Activated CD4-positive, CD25-positive, alpha-beta regulatory T cell treated with anti-CD3 and anti-CD28 coated beads, Interleukin-2, amount 50 U/mL, for 24 hours (primary cell): ENCODE measurements at regions not wholly inside any gene's neighbourhood (a gene's known extent, or its start where the extent isn't known, plus 50 kb on each side); places are given as distances from the start of the nearest gene placed in this dataset.

ENCODE experiments used
- ATAC-seq, 2 donors: fragments of 150-1000 bp; cut with Tn5 transposase; one replicate each; pipeline ENCODE4 v1.10.0; 2021; ENCODE audit warnings: mild to moderate bottlenecking in 1 of 2, moderate library complexity in 1 of 2

DNA sequence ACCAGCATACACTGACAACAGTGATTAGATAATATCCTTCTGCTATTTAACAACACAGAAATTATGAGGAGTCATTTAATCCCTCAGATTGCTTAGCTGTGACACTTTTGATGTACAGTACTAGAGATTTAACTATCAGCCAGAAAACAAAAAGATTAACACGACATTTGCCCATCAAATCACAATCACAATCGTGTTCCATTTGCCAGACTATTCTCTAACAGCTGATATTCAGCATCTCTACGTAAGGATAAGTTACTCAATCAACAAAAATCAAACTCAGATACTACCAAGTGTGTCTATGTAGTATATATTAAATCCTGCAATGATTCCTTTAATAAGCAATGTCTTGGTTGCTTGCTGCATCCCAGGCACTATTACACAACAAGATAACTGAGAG is 558.7 kb upstream of the USP15 start:
- ATAC-seq = no peak

DNA sequence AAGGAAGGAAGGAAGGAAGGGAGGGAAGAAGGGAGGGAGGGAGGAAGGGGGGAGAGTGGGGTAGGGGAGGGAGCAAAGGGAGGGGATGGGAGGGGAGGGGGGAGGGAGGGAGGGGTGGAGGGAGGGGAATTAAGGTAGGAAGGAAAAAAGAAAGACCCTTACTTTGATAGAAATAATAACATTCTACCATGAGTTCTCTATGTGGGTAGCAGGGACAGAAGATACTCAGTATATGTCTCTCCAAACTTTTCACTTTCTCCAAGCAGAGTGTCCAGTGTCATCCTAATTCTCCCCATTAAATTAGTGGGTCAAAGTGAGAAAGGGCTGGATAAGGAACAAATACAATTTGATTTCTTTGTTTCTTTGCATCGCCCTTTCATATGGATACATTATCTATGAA is 553.4 kb upstream of the USP15 start:
- ATAC-seq = no peak

- ATAC-seq = no peak
These were observed 547.1 kb upstream of the USP15 start for GRCh38 chr12:61713121-61713520.

DNA sequence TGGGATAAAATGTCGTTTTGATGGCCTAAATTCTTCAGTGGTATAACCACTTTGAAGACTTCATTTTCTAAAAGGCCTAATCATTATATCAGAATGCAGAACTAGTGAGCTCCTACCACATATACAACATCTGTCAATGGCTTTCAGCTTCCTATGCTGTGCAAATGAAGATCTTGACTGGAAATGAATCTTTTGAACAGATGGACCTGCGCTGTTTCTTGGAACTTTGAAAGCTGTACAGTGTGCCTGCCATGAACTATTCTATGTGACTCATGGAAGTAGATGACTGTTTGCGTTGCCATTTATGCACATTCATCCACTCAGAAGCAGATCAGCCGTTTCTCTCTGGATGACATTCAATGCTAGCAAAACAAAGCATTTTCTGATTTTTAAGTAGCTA is 542.2 kb upstream of the USP15 start:
- no peak for ATAC-seq

DNA sequence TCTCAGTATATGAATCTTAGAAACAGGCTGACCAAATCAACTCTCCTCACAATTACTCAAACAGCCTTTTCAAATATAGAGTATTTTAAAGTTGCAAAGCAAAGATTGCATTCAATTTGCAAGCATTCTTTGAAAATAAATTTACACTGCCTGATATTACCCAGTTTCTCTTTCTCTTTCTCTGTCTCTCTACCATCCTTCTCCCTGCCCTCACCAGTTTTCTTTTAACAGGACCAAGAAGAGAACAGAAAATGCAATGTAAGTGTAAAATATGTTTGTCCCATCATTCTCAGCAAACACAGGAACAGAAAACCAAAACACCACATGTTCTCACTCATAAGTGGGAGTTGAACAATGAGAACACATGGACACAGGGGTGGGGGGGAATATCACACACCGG is 520.3 kb upstream of the USP15 start:
- ATAC-seq = no peak

- ATAC-seq = no peak
These were observed 509.6 kb upstream of the USP15 start for GRCh38 chr12:61750604-61751003.

- no peak for ATAC-seq
These were observed 506.0 kb upstream of the USP15 start for GRCh38 chr12:61754214-61754613.

DNA sequence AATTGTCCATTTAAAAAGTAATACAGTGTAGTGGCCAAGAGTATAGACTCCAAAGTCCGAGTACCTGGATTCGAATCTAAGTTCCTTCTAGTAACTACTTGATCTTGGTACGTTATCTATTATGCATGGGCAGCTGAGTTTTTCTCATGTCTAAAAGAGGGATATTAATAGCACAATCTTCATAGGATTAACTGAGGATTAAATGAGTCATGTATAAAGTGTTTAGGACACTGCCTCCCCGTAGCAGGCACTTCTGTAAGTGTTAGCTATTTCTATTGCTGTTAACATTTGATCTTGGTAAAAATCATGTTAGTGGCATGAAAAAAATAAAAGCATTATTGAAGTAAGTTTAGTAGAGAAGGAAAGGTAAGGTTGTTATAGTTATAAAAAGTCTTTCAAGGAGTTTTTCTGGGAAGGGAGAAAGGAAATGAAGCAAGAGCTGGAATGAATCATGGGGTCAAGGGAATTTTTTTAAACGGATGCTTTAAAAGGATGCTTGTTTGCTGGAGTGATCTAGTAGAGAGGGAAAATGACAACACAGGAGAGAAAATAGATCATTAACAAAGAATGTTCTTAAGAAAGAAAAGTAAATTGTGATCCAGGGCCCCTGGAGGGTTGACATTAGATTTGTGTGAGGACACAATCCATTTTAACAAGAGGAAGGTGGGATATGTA is 502.2 kb upstream of the USP15 start:
- ATAC-seq = no peak

DNA sequence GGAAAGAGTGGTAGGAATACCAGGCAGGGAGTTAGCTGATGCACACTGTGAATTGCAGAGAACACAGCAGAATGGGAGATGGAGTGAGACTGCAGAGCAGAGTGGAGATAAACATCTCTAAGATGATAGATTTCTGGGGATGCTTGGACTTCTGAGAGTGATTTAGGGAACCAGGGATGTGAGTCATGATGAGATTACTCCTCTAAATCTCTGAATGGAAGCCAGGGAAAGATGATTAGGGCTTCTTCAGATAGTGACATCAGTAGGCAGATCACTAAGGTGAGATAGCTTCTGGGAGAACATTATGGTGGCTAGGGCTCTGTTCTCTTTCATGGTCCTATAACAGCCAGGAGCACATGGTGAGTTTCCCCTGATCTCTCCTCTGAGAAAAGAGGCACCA is 501.5 kb upstream of the USP15 start:
- ATAC-seq = no peak

GRCh38 chr12:61765926-61766325 is 494.3 kb upstream of the USP15 start:
- ATAC-seq = no peak

- ATAC-seq = no peak
These were observed 479.8 kb upstream of the USP15 start for GRCh38 chr12:61780435-61780834.

DNA sequence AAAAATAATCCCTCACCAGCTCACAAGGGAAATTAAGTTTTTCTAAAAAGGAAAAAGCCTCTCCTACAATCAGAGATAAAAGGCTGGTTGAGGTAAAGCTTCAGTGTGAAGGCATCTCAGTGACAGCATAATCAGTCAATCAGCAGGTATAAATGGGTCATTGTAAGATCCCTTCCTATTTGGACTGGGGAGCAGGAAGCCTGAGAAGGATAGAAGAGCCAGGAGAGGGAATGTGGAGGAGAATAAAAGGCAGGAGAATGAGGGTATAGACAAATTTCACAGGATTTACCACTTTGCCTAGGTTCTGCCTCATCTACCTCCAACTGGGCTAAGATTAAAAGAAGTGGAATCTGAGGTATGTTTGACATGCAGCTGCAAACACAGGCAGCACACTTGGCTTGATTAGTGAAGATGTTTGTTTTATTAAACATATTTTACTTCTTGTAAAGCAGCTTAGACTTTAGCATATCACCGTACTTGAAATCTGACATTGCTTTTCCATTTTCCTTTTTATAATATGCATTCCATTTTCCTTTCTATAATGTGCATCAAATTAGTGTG is 479.1 kb upstream of the USP15 start:
- no peak for ATAC-seq

DNA sequence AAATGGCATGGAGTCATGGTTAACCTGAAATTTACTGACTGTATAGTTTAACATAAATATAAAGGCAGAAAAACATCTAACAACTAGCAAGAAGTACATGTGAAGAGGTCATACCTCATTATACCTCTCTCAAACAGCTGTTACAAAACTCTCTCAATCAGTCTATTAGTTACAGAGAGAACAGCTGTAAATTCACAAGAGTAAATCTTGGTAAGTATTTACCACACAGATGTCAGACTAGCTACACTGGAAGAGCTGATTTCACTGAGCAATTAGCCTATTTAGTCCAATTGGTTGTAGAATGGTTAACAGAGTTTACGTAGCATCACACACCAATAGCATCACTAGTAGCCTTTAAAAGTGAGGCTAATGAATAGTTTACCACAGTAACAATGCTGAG is 463.4 kb upstream of the USP15 start:
- ATAC-seq = no peak

GRCh38 chr12:61797266-61797665 is 462.9 kb upstream of the USP15 start:
- ATAC-seq = no peak

- no peak for ATAC-seq
These were observed 461.4 kb upstream of the USP15 start for GRCh38 chr12:61798778-61799177.

GRCh38 chr12:61804301-61804700 is 455.9 kb upstream of the USP15 start:
- no peak for ATAC-seq

- no peak for ATAC-seq
These were observed 451.3 kb upstream of the USP15 start for GRCh38 chr12:61808856-61809255.

GRCh38 chr12:61810486-61810885 is 449.7 kb upstream of the USP15 start:
- ATAC-seq = no peak

DNA sequence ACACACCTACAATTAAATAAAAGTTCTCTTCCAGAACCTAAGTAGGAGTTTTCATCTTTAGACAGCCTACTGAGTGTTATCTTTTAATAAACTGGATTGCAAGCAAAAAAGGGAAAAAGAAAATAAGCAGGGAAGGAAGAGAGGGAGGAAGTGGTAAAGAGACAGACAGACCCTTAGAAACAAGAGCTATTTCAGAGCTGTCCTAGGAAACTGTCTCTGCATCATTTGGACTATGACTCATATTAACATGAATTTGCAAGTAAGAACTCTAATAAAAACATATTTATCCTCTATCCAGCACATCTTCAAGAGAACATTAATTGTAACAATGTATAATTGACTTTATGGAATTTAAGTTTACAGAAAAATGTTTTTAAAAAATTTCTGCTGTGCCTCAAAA is 438.8 kb upstream of the USP15 start:
- no peak for ATAC-seq

DNA sequence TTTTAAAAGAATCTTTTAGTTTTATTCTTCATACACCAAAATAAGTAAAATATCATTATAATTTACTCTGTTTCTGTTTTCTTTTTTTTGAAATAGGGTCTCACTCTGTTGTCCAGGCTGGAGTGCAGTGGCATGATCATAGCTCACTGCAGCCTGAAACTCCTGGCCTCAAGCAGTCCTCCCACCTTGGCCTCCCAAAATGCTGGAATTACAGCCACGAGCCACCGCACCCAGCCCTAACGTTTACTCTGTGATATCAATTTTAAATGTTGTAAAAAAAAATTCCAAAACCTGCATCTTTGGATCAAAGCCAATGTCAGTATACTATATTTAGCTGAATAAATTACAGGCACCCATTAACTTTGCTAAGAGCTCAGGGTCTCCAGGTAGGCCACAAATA is 437.1 kb upstream of the USP15 start:
- ATAC-seq = no peak

DNA sequence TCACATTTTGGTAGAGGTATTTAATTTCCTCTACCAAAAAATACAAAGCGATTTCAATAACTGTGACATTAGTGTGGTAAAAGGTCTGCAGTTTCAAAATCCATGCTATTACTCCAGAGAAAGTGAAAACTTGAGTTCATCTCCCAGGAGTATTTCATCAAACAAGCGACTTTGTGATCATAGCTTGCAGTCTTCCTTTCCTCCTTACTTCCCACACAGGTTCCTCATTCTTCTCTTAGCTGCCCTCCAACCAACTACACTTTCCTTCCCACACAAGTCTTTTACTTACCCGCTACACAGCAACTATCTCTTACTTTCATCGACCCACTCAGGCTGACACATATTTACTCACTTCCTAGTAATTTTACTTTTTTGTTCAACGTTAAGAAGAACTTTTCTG is 413.4 kb upstream of the USP15 start:
- ATAC-seq = no peak

DNA sequence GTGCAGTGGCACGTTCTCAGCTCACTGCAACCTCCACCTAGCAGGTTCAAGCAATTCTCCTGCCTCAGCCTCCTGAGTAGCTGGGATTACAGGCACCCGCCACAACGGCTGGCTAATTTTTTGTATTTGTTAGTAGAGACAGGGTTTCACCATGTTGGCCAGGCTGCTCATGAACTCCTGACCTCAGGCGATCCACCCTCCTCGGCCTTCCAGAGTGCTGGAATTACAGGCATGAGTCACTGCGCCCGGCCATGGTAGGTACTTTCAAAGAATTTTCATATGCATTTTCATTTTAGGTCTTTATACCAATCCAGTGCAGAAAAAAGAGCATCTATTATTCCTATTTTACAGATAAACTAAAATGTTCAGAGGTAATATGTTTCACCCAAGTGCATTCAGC is 411.3 kb upstream of the USP15 start:
- no peak for ATAC-seq

GRCh38 chr12:61853945-61854344 is 406.3 kb upstream of the USP15 start:
- ATAC-seq = no peak

DNA sequence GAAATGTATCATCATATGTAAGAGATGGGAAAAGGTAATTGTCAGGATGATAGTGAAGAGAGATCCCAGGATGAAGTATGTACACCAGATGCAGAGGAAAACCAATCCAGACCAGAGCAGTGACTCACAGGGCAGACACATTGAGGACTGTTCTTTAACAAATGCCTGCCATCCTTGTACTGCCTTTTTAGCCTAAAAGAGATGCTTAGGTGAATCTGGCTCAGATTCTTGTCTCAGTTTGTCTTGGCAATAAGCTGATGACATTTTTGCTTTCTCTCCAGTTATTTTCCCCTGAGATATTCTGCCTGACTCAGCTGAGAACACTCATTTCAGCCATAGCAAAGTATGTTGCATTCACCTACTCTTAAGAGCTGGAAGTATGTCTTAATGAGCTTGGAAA is 405.3 kb upstream of the USP15 start:
- no peak for ATAC-seq

- ATAC-seq = no peak
These were observed 402.2 kb upstream of the USP15 start for GRCh38 chr12:61857968-61858367.
